ENCODE measurements at regions not wholly inside any gene's neighbourhood (a gene's known extent, or its start where the extent isn't known, plus 50 kb on each side); places are given as distances from the start of the nearest gene placed in this dataset.

GRCh38 chr13:107994137-107994536, 221.2 kb downstream of the LIG4 start (continued):
- TF ChIP-seq, protein P1, sequence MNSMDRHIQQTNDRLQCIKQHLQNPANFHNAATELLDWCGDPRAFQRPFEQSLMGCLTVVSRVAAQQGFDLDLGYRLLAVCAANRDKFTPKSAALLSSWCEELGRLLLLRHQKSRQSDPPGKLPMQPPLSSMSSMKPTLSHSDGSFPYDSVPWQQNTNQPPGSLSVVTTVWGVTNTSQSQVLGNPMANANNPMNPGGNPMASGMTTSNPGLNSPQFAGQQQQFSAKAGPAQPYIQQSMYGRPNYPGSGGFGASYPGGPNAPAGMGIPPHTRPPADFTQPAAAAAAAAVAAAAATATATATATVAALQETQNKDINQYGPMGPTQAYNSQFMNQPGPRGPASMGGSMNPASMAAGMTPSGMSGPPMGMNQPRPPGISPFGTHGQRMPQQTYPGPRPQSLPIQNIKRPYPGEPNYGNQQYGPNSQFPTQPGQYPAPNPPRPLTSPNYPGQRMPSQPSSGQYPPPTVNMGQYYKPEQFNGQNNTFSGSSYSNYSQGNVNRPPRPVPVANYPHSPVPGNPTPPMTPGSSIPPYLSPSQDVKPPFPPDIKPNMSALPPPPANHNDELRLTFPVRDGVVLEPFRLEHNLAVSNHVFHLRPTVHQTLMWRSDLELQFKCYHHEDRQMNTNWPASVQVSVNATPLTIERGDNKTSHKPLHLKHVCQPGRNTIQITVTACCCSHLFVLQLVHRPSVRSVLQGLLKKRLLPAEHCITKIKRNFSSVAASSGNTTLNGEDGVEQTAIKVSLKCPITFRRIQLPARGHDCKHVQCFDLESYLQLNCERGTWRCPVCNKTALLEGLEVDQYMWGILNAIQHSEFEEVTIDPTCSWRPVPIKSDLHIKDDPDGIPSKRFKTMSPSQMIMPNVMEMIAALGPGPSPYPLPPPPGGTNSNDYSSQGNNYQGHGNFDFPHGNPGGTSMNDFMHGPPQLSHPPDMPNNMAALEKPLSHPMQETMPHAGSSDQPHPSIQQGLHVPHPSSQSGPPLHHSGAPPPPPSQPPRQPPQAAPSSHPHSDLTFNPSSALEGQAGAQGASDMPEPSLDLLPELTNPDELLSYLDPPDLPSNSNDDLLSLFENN (IDR thresholded peaks at IDR 0.05; ENCODE audit: low read depth in 2 of 2, low read length in 2 of 2): no peak
- no peak for TF ChIP-seq HNRNPL (IDR thresholded peaks at IDR 0.05; ENCODE audit: low read depth, low read length)
- TF ChIP-seq, protein P2, sequence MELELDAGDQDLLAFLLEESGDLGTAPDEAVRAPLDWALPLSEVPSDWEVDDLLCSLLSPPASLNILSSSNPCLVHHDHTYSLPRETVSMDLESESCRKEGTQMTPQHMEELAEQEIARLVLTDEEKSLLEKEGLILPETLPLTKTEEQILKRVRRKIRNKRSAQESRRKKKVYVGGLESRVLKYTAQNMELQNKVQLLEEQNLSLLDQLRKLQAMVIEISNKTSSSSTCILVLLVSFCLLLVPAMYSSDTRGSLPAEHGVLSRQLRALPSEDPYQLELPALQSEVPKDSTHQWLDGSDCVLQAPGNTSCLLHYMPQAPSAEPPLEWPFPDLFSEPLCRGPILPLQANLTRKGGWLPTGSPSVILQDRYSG (tag; conservative IDR thresholded peaks at IDR 0.05; ENCODE audit: low read depth): no peak

DNA sequence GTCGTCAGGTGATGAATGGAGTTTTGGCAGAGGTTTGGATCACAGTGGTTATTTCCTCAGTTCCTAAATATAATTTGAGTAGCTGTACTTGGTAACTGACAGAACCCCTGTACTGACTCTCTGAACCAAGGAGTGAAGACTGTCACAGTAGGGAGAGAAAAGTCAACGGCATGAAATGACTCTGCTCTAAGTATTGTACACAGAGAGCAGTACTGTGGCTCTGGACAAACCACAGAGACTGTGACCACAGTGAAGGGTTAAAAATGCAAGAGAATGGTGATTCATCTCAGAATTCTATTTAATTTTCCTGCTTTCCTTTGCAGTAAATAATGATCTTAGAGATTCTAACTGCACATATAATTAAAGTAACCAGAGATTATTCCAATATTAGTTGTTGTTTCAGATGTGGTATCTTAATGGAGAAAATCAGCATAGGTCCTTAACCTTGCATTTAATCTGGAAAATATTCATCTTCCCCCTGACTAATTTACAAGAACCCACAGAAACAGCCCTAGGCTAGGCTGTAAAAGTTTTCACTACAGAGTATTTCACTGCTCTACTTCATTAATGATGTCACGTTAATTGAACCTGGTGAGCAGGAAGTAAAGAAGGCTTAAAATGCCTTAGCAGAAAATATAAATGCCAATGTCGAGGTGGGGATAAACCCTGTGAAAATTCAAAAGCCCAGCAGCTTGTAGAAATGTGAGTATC, 221.9 kb downstream of the LIG4 start:
- WGBS (ENCODE audit: insufficient coverage, low coverage, missing lambda C conversion rate): under 1% methylated on average over 4 of the region's 4 CpGs
- no peaks in the 10 kb centered on the region for H3K36me3 ChIP-seq (ENCODE audit: control insufficient read depth, insufficient read depth, low read length)
- no TSS peak for BruUV-seq (replicated peaks)
- H3K4me2 ChIP-seq (ENCODE audit: insufficient read depth, low read length): no peak overlapping the region
- H3K27me3 ChIP-seq (ENCODE audit: control insufficient read depth in 2 of 2, insufficient read depth in 2 of 2, low read length in 2 of 2): no peaks in the 10 kb centered on the region
- H3K9me1 ChIP-seq (ENCODE audit: control insufficient read depth, insufficient read depth, low read length): no peaks in the 10 kb centered on the region
- no peaks in the 10 kb centered on the region for H3K79me2 ChIP-seq (ENCODE audit: control insufficient read depth, insufficient read depth, low read length)
- peak; percentile 72 for ATAC-seq
- CTCF ChIA-PET (ENCODE audit: low intra/inter-chr PET ratio): no interaction called here
- POLR2A ChIA-PET: interaction anchor here (0.5 to 1.3 kb wide), 4 partner anchors 8 to 83 kb away, joined by 3 to 6 read pairs (median 3); no protein-coding TSS in a partner anchor
- H3K27ac ChIP-seq (ENCODE audit: extremely low read depth, low read depth, low read length): no peak overlapping the region
- H4K20me1 ChIP-seq (replicated peaks; ENCODE audit: control insufficient read depth, insufficient read depth, low read length): no peaks in the 10 kb centered on the region
- in situ Hi-C loops (cut with MboI) (no loop called here), intact Hi-C loops (cut with micrococcal nuclease) (loop anchor here (5.0 kb wide), 2 partner anchors 91 to 111 kb away; no protein-coding TSS in a partner anchor)
- no peak overlapping the region for H3K4me3 ChIP-seq
- DNase-seq (ENCODE audit: extremely low read depth in 1 of 4, low spot score in 3 of 4): peak; percentile 18 to 27 (median 22)
- H3K9ac ChIP-seq (ENCODE audit: insufficient read depth in 1 of 2, low read depth in 2 of 2, low read length in 2 of 2): no peak overlapping the region
- no peak overlapping the region for H2AFZ ChIP-seq (ENCODE audit: low read depth, low read length)
- no peaks in the 10 kb centered on the region; the same call in 1 of the 2 replicates for H3K9me3 ChIP-seq (replicated peaks; ENCODE audit: control insufficient read depth, insufficient read depth, low read depth, low read length)
- no peaks in the 10 kb centered on the region for H3K4me1 ChIP-seq (replicated peaks in 1 of 2; ENCODE audit: control insufficient read depth in 2 of 2, insufficient read depth in 2 of 2, low read length in 2 of 2)
- FAIRE-seq: no peak
- TF ChIP-seq, protein P3, sequence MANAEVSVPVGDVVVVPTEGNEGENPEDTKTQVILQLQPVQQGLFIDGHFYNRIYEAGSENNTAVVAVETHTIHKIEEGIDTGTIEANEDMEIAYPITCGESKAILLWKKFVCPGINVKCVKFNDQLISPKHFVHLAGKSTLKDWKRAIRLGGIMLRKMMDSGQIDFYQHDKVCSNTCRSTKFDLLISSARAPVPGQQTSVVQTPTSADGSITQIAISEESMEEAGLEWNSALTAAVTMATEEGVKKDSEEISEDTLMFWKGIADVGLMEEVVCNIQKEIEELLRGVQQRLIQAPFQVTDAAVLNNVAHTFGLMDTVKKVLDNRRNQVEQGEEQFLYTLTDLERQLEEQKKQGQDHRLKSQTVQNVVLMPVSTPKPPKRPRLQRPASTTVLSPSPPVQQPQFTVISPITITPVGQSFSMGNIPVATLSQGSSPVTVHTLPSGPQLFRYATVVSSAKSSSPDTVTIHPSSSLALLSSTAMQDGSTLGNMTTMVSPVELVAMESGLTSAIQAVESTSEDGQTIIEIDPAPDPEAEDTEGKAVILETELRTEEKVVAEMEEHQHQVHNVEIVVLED (CRISPR knock-in tag; IDR thresholded peaks at IDR 0.05): no peak
- TF ChIP-seq ZNF282 (CRISPR knock-in tag; IDR thresholded peaks at IDR 0.05) (no peak), PTBP1 (IDR thresholded peaks at IDR 0.05; ENCODE audit: low read depth, low read length) (no peak)
- TF ChIP-seq, protein P4, sequence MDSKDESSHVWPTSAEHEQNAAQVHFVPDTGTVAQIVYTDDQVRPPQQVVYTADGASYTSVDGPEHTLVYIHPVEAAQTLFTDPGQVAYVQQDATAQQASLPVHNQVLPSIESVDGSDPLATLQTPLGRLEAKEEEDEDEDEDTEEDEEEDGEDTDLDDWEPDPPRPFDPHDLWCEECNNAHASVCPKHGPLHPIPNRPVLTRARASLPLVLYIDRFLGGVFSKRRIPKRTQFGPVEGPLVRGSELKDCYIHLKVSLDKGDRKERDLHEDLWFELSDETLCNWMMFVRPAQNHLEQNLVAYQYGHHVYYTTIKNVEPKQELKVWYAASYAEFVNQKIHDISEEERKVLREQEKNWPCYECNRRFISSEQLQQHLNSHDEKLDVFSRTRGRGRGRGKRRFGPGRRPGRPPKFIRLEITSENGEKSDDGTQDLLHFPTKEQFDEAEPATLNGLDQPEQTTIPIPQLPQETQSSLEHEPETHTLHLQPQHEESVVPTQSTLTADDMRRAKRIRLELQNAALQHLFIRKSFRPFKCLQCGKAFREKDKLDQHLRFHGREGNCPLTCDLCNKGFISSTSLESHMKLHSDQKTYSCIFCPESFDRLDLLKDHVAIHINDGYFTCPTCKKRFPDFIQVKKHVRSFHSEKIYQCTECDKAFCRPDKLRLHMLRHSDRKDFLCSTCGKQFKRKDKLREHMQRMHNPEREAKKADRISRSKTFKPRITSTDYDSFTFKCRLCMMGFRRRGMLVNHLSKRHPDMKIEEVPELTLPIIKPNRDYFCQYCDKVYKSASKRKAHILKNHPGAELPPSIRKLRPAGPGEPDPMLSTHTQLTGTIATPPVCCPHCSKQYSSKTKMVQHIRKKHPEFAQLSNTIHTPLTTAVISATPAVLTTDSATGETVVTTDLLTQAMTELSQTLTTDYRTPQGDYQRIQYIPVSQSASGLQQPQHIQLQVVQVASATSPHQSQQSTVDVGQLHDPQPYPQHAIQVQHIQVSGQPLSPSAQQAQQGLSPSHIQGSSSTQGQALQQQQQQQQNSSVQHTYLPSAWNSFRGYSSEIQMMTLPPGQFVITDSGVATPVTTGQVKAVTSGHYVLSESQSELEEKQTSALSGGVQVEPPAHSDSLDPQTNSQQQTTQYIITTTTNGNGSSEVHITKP (IDR thresholded peaks at IDR 0.05; ENCODE audit: partially characterized antibody): no peak

Measured in K562 (cell line).